ENCODE measurements at regions not wholly inside any gene's neighbourhood (a gene's known extent, or its start where the extent isn't known, plus 50 kb on each side); places are given as distances from the start of the nearest gene placed in this dataset.

- no peak for TF ChIP-seq GABPB1 (CRISPR knock-in tag; IDR thresholded peaks at IDR 0.05)
- TF ChIP-seq ZSCAN18 (CRISPR knock-in tag; IDR thresholded peaks at IDR 0.05), result no peak
- TF ChIP-seq NR3C1 (CRISPR knock-in tag; conservative IDR thresholded peaks at IDR 0.05; ENCODE audit: low read depth), result no peak
- TF ChIP-seq IRF2 (CRISPR knock-in tag; IDR thresholded peaks at IDR 0.05; ENCODE audit: borderline replicate concordance, low read depth), result no peak
- TF ChIP-seq ARID4B (CRISPR knock-in tag; IDR thresholded peaks at IDR 0.05; ENCODE audit: borderline replicate concordance), result no peak
- no peak for TF ChIP-seq SP1 (CRISPR knock-in tag; conservative IDR thresholded peaks at IDR 0.05)
- TF ChIP-seq SMAD3 (CRISPR knock-in tag; IDR thresholded peaks at IDR 0.05; ENCODE audit: borderline replicate concordance), result no peak
- no peak for TF ChIP-seq ZNF396 (CRISPR knock-in tag; IDR thresholded peaks at IDR 0.05; ENCODE audit: borderline replicate concordance)
- TF ChIP-seq JAZF1 (CRISPR knock-in tag; IDR thresholded peaks at IDR 0.05), result no peak
- no peak for TF ChIP-seq ZNF416 (CRISPR knock-in tag; IDR thresholded peaks at IDR 0.05)
- TF ChIP-seq RELA (CRISPR knock-in tag; IDR thresholded peaks at IDR 0.05; ENCODE audit: borderline replicate concordance), result no peak
- TF ChIP-seq ATF6 (CRISPR knock-in tag; IDR thresholded peaks at IDR 0.05), result no peak
- TF ChIP-seq ERG (CRISPR knock-in tag; IDR thresholded peaks at IDR 0.05), result no peak
- TF ChIP-seq FOXK1 (CRISPR knock-in tag; IDR thresholded peaks at IDR 0.05), result no peak
- TF ChIP-seq GRHL2 (CRISPR knock-in tag; IDR thresholded peaks at IDR 0.05; ENCODE audit: insufficient replicate concordance, severe bottlenecking), result no peak
- no peak for TF ChIP-seq JUN (CRISPR knock-in tag; IDR thresholded peaks at IDR 0.05)
- TF ChIP-seq SMAD4 (CRISPR knock-in tag; IDR thresholded peaks at IDR 0.05), result no peak
- TF ChIP-seq ZNF138 (CRISPR knock-in tag; conservative IDR thresholded peaks at IDR 0.05), result no peak
- no peak for TF ChIP-seq USF1 (CRISPR knock-in tag; IDR thresholded peaks at IDR 0.05)
- TF ChIP-seq GTF2I (CRISPR knock-in tag; conservative IDR thresholded peaks at IDR 0.05), result no peak
- ChIA-PET POLR2A (no interaction called here), CTCF (interaction anchor here (1.1 kb wide), 1 partner anchor 290 kb away, joined by 4 read pairs; no protein-coding TSS in a partner anchor)
- Mint-ChIP-seq H3K36me3 (no peaks in the 10 kb centered on the region), H3K9me3 (no peaks in the 10 kb centered on the region), H3K4me1 (no peaks in the 10 kb centered on the region), H3K27ac (no peak overlapping the region), H3K4me3 (no peak overlapping the region), H3K27me3 (ENCODE audit: low read depth) (no peaks in the 10 kb centered on the region)
- DNase-seq (ENCODE audit: low spot score), result no peak
- no peak for ATAC-seq
Observed at GRCh38 chr5:166535641-166536040, 1755.8 kb upstream of the WWC1 start.
